Testis (tissue), 2 donors: ENCODE measurements at regions not wholly inside any gene's neighbourhood (a gene's known extent, or its start where the extent isn't known, plus 50 kb on each side); places are given as distances from the start of the nearest gene placed in this dataset.

Source experiments
- DNase-seq: peaks from one replicate; pipeline ENCODE4 v3.0.0-alpha.2; 2019
- H3K27ac ChIP-seq, 2 donors: fragments of 200-600 bp; sonication (generic); one replicate each; pipeline ENCODE4 v1.5.1; 2019
- H3K27me3 ChIP-seq: fragments of 200-600 bp; sonication (generic); one replicate; pipeline ENCODE4 v1.5.1; 2019
- H3K36me3 ChIP-seq: fragments of 200-600 bp; sonication (generic); one replicate; pipeline ENCODE4 v1.5.1; 2017; ENCODE audit warnings: low read depth; ENCODE audit errors: missing control alignments
- H3K4me1 ChIP-seq: fragments of 200-600 bp; sonication (generic); one replicate; pipeline ENCODE4 v1.5.1; 2019
- H3K4me3 ChIP-seq, 2 donors: fragments of 200-600 bp; sonication (generic); one replicate each; pipeline ENCODE4 v1.5.1; 2017 to 2019
- H3K9me3 ChIP-seq: fragments of 200-600 bp; sonication (generic); one replicate; pipeline ENCODE4 v1.5.1; 2017
- POLR2A ChIP-seq: fragments of 450-650 bp; IDR thresholded peaks from one replicate; pipeline ENCODE4 v1.6.1; 2017; ENCODE audit warnings: antibody characterized with exemption, mild to moderate bottlenecking, moderate library complexity
- WGBS, 2 donors: methylation state at CpG; one replicate each; pipeline ENCODE4 v1.1.5; 2018; 5-methylcytosine and 5-hydroxymethylcytosine counted together
- intact Hi-C: fragments of 100-400 bp; cut with DNase I; formaldehyde crosslinking; loops from one replicate; pipeline ENCODE4 v1.15.1; 2023; ENCODE audit warnings: low total_unique reads
- TF ChIP-seq, protein P1 (sequence below), 3 experiments: fragments of 450-650 bp in 2 of 3; fragments of 200-600 bp in 1 of 3; sonication (generic) in 1 of 3; IDR thresholded peaks; one replicate each; pipeline ENCODE4 v1.5.1; 2016 to 2019; ENCODE audit warnings: antibody characterized with exemption in 3 of 3, mild to moderate bottlenecking in 2 of 3, moderate library complexity in 1 of 3

DNA sequence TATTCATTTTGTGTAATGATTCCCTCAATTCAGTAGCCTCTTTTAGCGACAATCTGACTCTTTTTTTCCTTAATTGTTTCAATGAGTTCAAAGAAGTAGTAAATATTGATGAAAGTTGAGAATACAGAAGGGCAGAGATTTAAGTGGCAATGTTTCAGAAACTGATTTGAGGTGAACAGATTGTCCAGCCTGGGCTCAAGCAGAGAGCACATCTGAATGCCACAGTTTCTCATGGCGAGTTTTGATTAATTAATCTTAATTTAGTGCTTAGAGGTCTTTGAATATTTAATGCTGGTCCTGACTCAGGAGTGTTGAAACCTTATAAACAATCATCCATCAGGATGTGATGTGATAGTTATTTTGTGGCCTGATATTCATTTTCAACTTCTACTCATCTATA is 890.7 kb upstream of the SLITRK6 start:
- Histone ChIP-seq H3K4me1 (no peaks in the 10 kb centered on the region), H3K9me3 (no peaks in the 10 kb centered on the region), H3K4me3 (no peak overlapping the region), H3K27me3 (no peaks in the 10 kb centered on the region), H3K36me3 (no peaks in the 10 kb centered on the region), H3K27ac (no peak overlapping the region)
- TF ChIP-seq, protein P1, sequence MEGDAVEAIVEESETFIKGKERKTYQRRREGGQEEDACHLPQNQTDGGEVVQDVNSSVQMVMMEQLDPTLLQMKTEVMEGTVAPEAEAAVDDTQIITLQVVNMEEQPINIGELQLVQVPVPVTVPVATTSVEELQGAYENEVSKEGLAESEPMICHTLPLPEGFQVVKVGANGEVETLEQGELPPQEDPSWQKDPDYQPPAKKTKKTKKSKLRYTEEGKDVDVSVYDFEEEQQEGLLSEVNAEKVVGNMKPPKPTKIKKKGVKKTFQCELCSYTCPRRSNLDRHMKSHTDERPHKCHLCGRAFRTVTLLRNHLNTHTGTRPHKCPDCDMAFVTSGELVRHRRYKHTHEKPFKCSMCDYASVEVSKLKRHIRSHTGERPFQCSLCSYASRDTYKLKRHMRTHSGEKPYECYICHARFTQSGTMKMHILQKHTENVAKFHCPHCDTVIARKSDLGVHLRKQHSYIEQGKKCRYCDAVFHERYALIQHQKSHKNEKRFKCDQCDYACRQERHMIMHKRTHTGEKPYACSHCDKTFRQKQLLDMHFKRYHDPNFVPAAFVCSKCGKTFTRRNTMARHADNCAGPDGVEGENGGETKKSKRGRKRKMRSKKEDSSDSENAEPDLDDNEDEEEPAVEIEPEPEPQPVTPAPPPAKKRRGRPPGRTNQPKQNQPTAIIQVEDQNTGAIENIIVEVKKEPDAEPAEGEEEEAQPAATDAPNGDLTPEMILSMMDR (IDR thresholded peaks at IDR 0.05) = no peak
- 76 to 84% methylated on average over 2 of the region's 2 CpGs for WGBS, 2 donors
- DNase-seq = no peak
- intact Hi-C loops = no loop called here

DNA sequence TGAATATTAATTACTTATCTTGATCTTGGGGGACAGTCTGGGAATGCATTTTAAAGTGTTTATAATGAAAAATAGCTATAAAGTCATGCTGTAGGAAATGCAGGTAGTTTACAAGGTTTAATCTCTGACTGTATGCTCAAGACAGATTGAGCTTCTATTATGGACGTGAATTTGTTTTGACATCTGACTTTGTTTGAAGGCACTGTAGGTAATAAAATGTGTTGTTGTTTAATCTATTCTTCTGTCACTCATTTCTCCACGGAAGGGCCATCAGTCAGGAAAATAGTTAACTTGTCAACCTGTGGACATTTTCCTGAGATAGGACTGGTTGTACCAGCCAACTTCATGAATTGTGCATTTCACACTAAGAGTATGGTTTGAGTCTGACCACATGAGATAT is 893.1 kb upstream of the SLITRK6 start:
- no peak overlapping the region for H3K4me3 ChIP-seq
- no peak for DNase-seq
- H3K4me1 ChIP-seq = no peaks in the 10 kb centered on the region
- no peak overlapping the region for H3K27ac ChIP-seq
- no peaks in the 10 kb centered on the region for H3K27me3 ChIP-seq
- no peak for TF ChIP-seq POLR2A
- TF ChIP-seq, protein P1 (IDR thresholded peaks at IDR 0.05) = no peak
- no peaks in the 10 kb centered on the region for H3K36me3 ChIP-seq
- no peaks in the 10 kb centered on the region for H3K9me3 ChIP-seq
- WGBS, 2 donors = 86 to 89% methylated on average over 2 of the region's 2 CpGs
- intact Hi-C loops = no loop called here

DNA sequence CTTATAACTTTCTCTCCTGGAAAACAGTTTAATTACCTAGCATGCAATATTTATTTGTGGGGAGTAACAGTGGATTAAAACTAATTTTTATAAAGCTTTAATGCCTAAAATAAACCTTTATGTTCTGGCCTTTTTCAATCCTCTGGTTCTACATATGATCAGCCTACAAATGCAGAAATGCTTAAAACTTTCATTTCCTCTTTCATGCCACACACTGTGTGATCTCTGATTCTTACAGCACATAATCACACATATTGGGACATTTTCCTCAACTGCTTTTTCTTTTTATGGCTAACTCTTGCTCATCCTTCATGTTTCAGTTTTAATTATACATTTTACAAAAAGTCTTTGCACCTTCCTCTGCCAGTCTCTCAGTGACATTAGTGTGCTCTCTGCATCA is 910.8 kb upstream of the SLITRK6 start:
- intact Hi-C loops = no loop called here
- no peak for TF ChIP-seq POLR2A
- TF ChIP-seq, protein P1 (IDR thresholded peaks at IDR 0.05) = no peak
- Histone ChIP-seq H3K4me3 (no peak overlapping the region), H3K27ac (no peak overlapping the region), H3K27me3 (no peaks in the 10 kb centered on the region), H3K9me3 (no peaks in the 10 kb centered on the region), H3K36me3 (no peaks in the 10 kb centered on the region), H3K4me1 (no peaks in the 10 kb centered on the region)
- DNase-seq = no peak

DNA sequence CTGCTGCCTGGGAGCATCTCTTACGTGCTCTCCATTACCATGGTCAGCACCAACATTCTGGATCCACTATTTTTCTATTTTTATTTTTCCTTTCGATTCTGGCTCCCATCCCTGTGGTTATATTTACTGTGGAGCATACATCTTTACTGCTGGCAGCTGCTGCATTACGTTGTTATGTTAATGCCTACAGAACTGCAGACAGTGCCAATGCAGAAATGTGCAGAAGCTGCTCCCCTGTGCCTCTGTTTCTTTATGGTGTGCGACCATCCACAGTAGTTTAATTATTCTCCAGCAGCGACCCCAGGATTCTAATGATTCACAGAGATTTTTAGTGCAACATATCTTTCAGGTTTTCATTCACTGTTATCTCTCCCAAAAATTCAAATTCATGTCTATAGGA is 911.7 kb upstream of the SLITRK6 start:
- Histone ChIP-seq H3K27ac (no peak overlapping the region), H3K4me1 (no peaks in the 10 kb centered on the region), H3K9me3 (no peaks in the 10 kb centered on the region), H3K27me3 (no peaks in the 10 kb centered on the region), H3K36me3 (no peaks in the 10 kb centered on the region), H3K4me3 (no peak overlapping the region)
- TF ChIP-seq, protein P1 (IDR thresholded peaks at IDR 0.05) = no peak
- intact Hi-C loops = no loop called here
- WGBS, 2 donors = 77 to 80% methylated on average over 5 of the region's 5 CpGs
- DNase-seq = no peak

DNA sequence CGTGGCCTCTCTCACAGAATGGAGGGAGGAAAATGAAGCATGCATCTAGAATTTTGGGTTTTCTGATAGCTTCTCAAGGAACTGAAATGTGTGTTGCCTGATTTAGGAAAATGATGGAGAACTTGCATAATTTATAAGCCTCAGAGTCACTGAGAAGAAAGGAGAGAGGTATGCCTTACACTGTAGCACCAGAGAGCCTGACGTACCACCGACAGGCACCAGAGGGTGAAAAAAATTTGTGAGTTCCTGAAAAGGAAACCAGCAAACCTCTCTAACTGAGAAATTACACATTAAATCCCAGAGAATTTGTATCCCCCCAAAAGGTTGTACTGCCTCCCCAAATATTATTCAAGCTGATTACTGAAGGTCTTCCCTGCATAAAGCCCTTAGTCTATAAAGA is 915.3 kb upstream of the SLITRK6 start:
- Histone ChIP-seq H3K9me3 (no peaks in the 10 kb centered on the region), H3K27ac (no peak overlapping the region), H3K4me3 (no peak overlapping the region), H3K27me3 (no peaks in the 10 kb centered on the region), H3K36me3 (no peaks in the 10 kb centered on the region), H3K4me1 (no peaks in the 10 kb centered on the region)
- 91 to 94% methylated on average over 3 of the region's 3 CpGs for WGBS, 2 donors
- TF ChIP-seq POLR2A = no peak
- TF ChIP-seq, protein P1 (IDR thresholded peaks at IDR 0.05) = no peak
- DNase-seq = no peak
- intact Hi-C loops = no loop called here
